Activated CD8-positive, alpha-beta memory T cell treated with anti-CD3 and anti-CD28 coated beads for 24 hours (primary cell): ENCODE measurements at regions not wholly inside any gene's neighbourhood (a gene's known extent, or its start where the extent isn't known, plus 50 kb on each side); places are given as distances from the start of the nearest gene placed in this dataset.
"Not testable (repeated sequence)": the region's sequence is repeated elsewhere in the genome, so short reads cannot be mapped to it uniquely, and the experiment has no call there.

Experiments used
- DNase-seq: peaks from one replicate; pipeline ENCODE4 v3.0.0-alpha.2; 2020

GRCh38 chr4:123162859-123163258 is 233.7 kb upstream of the SPRY1 start:
- DNase-seq: no peak

- DNase-seq: no peak
Observed at GRCh38 chr4:123163501-123163900, 233.1 kb upstream of the SPRY1 start.

DNA sequence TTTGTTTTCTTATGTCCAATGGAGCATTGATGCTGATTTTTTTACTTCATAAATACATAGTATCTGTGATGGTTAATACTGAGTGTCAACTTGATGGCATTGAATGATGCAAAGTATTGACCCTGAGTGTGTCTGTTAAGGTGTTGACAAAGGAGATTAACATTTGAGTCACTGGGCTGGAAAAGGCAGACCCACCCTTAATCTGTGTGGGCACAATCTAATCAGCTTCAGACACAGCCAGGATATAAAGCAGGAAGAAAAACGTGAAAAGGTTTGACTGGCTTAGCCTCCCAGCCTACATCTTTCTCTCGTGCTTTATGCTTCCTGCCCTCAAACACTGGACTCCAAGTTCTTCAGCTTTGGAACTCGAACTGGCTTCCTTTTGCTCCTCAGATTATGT is 230.6 kb upstream of the SPRY1 start:
- no peak for DNase-seq

DNA sequence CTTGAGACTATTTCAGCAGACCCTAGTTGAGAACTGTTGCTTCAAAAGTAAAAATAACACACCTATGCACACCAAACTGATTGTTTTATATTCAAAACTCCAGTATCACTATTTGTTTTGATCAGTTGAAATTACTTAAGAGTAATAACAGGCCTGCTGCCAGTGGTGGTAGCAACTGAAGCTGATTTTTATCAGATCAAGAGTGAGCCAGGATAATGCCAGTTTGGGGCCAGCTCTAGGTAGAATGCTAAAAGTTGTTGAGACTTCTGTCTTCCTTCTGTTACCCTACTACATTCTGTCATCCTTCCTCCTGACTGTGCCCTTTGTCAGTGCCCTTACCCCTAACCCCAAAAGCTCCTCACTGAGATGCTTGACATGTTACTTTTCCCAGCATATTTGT is 228.7 kb upstream of the SPRY1 start:
- DNase-seq: no peak

DNA sequence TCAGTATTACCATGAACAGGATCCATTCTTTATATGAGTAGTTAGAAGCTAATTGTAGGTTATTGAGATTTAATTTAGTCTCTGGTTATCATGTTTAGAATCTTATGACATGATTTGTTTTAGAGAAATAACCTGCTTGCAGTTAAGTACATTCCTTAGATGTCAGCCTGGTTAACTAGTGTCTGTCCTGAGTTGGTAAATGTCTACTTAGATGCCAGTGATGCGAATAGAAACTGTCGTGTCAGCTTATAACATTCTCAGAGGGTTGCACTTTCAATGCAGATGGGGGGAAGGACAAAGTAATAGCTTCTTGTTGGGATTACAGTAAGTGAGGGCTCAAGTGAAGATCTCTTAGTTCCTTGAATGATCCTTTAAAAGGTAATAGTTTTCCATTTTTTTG is 227.8 kb upstream of the SPRY1 start:
- DNase-seq: no peak

- DNase-seq: no peak
Observed at GRCh38 chr4:123170843-123171242, 225.8 kb upstream of the SPRY1 start.

DNA sequence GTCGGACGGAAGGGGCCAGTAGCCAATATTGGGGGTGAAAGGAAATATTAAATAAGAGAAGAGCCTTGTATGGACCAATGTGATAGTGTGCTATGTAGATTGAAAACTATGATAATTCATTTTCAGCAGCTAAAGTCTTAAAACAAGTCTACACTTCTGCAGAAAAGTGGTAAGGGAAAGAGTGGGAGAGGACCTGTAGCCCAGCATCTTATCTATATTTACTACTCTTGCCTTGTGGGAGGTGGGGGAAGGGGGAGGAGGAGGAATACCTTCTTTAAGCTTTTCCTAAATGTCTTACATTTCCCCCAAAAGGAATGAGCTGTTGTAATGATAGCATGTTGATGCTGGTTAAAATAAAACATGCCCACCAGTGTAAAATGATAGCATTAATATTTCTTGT is 220.0 kb upstream of the SPRY1 start:
- DNase-seq: no peak

DNA sequence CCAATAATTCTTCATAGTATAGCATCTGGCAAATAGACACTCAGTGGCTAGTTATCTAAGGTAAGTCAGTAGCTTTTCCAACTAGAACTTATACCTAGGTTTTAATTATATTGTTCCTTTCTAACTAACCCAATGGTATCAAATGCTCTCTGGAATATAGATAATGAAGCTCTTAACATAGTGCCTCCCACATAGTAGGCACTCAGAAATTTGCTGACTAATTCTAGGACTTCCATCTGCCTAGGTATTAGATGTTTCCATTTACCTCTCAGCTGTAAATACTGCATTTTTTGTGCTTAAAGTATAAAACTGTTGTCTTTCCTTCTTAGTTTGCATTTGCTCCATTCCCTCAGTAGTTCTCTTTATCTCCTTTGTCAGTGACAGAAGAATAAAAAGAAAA is 214.3 kb upstream of the SPRY1 start:
- DNase-seq: no peak

GRCh38 chr4:123183308-123183707 is 213.3 kb upstream of the SPRY1 start:
- no peak for DNase-seq

DNA sequence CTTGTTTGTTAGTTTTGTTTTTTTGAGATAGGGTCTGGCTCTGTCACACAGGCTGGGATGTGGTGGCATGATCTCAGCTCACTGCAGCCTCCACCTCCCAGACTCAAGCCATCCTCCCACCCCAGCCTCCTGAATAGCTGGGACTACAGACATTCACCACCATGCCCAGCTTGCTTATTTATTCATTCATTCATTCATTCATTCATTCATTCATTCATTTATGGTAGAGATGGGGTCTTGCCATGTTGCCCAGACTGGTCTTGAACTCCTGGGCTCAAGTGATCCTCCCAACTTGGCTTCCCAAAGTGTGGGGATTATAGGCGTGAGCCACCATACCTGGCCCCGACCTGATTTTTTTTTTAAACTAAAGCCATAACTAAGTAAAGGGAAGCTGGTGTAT is 212.8 kb upstream of the SPRY1 start:
- not testable (repeated sequence) for DNase-seq

DNA sequence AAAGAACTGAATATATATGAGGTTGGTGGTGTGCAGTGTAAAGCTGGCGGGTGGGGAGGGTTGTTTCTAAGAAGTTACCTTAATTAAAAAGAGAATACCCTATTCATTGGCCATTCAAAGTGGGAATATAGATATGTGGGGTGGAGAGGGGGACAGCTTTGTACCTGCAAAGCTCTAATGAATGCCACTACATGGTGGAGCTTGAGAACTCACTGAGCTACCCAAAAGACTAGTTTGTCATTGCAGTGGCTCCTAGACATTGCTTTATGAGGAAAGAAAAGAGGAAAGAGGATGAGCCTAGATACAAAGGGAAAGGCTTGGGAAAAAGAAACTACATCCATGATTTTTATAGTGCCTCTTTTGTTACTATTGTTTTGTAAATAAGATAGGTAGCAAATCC is 209.9 kb upstream of the SPRY1 start:
- DNase-seq: no peak

DNA sequence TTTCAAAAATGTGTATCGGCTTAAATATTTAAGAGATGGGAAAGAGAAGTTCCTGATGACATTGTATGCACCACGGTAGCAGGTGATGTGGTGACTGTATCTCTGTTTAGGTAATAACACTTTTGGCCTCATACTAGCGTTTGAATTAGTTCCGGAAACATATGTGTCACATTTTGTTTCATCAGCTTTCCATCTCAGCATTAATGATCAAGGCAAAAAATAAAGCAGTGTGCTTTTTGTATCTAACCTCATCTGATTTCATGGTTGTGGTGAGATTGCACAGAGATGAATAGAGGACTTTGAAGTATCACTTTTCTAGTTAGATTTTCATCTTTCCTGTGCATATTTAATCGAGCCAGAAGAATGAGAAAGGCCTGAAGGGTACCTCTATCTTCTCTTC is 206.4 kb upstream of the SPRY1 start:
- DNase-seq: no peak

DNA sequence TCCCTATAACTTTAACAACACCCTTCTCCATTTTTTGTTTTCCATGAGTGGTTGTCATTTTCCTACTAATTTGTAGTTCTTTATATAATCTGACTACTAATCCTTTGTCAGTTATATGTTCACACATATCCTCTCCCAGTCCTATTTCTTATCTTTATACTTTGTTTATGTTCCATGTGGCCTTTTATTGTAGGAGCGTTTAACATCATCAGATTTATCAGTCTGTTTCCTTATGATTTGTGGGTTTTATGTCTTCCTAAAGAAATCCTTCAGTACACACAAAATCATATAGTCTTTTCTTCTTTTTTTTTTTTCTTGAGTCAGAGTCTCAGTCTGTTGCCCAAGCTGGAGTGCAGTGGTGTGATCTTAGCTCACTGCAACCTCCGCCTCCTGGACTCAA is 204.9 kb upstream of the SPRY1 start:
- DNase-seq: no peak

- DNase-seq: no peak
Observed at GRCh38 chr4:123193802-123194367, 202.7 kb upstream of the SPRY1 start.

DNA sequence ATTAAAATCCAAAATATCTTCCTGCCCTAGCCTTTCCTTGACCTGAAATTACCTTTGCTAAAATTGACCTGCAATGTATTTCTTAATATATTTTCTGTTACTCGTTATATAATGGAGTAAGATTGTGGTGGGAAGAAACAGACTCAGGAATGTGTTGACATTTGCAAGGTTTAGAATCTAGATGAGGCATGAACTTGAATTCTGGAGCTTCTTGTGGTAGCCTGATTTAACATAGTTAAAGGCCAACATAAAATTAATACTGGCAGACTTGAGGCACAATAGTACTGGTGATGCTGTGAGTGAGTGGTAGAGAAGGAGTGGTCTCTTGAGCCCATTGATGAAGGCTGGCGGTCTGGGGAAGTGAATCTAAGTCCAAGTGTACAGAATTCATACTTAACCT is 197.9 kb upstream of the SPRY1 start:
- DNase-seq: no peak

- no peak for DNase-seq
Observed at GRCh38 chr4:123200051-123200940, 196.3 kb upstream of the SPRY1 start.

- DNase-seq: no peak
Observed at GRCh38 chr4:123204737-123205136, 191.9 kb upstream of the SPRY1 start.

DNA sequence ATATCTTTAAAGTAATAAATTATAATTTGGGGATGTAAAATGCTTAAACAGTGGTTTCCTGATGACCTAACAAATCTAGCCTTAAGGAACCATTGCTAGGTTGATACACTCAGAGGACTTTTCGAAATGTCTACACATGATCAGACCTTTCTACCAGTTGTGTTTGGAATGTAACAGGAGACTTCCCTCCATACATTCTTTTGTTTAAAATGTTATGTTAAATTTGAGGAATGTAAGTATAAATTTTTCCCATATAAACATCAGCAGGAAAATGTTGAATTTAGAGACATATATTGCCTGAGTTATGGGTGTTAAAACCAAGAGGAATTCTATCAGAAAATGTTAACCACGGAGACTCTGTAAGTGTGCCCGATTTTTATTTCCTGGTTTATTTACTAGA is 190.6 kb upstream of the SPRY1 start:
- no peak for DNase-seq

DNA sequence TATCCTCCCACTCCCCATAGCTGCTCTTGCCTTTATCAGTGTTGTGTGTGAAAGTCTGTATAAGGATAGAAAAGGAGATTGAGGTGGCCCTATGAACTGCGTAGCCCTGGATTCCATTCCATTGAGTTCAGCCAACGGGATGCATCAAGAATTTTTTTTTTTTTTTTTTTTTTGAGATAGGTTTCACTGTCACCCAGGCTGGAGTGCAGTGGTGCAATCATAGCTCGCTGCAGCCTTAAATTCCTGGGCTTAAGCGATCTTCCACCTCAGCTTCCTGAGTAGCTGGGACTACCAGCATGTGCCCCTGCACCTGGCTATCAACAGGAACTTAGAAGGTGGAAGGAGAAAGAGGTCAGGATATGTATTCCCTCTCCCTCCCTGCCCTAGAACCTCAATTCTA is 187.2 kb upstream of the SPRY1 start:
- no peak for DNase-seq

DNA sequence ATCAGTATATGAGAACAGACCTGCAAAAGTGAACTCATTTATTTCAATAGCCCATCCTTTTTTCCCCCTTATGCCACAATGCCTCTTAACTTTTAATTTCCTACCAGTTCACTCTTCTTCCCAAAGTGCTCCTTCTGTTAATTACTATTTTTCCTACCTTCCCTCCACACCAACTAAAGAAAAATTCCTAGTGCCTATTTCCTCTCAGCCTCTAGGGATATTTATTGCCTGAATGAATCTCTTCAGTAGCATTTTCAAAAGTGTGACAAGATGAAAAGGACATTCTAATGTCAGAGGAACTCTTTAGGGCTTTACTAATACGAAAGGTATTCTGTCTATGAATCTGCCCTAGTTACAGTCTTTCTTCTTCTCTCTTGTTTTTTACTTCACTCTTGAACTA is 181.1 kb upstream of the SPRY1 start:
- no peak for DNase-seq

GRCh38 chr4:123216543-123216942 is 180.1 kb upstream of the SPRY1 start:
- DNase-seq: no peak

GRCh38 chr4:123216946-123217345 is 179.6 kb upstream of the SPRY1 start:
- DNase-seq: no peak

- DNase-seq: no peak
Observed at GRCh38 chr4:123217664-123218063, 178.9 kb upstream of the SPRY1 start.

DNA sequence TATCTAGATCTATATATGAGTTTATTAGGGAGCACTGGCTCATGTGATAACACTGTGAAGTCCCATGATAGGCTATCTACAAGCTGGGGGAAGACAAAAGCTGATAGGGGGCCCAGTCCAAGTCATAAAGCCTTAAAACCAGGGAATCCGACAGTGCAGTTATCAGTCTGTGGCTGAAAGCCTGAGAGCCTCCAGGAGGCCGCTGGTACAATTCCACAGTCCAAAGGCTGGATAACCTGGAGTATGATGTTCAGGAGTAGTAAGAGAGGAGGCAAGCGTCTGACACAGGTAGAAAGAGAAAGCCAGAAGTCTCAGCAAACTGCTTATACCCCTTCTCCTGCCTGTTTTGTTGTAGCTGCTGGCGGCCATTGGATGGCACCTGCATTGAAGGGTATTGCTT is 177.6 kb upstream of the SPRY1 start:
- DNase-seq: no peak

GRCh38 chr4:123229286-123229685 is 167.3 kb upstream of the SPRY1 start:
- no peak for DNase-seq
